ENCODE measurements at regions not wholly inside any gene's neighbourhood (a gene's known extent, or its start where the extent isn't known, plus 50 kb on each side); places are given as distances from the start of the nearest gene placed in this dataset.

DNA sequence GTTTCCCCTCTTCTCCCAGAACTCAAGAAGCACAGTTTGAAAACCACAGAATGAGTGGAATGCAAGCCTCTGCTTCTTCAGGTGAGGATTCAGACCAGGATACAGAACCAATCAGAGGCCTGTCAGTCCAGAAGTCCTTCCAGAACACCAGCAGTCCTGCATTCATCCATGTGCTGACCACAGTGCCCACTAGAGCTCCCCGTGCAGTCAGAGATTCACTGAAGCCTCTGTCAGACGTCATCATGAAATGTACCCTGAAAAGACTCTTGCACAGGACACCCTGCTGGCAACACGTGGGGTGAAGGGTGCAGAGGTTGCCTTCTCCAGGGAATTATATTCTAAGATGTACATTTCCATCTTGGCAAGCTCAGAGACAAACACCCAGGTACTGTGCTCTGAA lies 75.9 kb upstream of the LSM6 start:
- TF ChIP-seq SUZ12 (IDR thresholded peaks at IDR 0.05; ENCODE audit: extremely low read depth, insufficient read depth, insufficient read length), result no peak
- DNase-seq (ENCODE audit: low read depth, low spot score), result no peak
- H3K4me1 ChIP-seq (ENCODE audit: insufficient read depth, insufficient read length), result no peaks in the 10 kb centered on the region
- no peaks in the 10 kb centered on the region for H3K36me3 ChIP-seq (ENCODE audit: insufficient read depth, insufficient read length, low read length)
- H3K4me3 ChIP-seq (ENCODE audit: insufficient read length, low read depth), result no peak overlapping the region
- H3K9me3 ChIP-seq (ENCODE audit: insufficient read depth, low read length), result no peaks in the 10 kb centered on the region
- no peak overlapping the region for H3K9ac ChIP-seq (ENCODE audit: insufficient read length, low read depth)
- H3K27me3 ChIP-seq (ENCODE audit: insufficient read depth, insufficient read length), result no peaks in the 10 kb centered on the region

DNA sequence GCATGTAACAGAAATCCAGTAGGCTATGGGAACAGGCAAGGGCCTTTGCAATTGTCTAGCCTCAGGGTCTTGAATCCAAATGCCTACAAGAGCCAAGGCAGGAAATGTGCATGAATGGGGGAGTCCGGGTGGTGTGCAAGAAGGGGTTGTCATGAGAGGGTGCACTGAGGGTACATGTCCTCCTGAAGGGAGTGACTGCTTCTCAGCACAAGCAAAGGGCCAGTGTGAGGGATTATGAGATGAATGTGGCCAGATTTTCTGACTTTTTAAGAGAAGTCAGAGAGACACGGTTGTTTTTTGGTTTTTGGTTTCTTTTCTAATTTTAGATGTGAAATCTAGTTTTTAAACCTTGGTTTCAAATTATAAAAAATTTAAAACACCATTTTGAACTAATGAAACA lies 76.5 kb upstream of the LSM6 start:
- H3K27me3 ChIP-seq (ENCODE audit: insufficient read depth, insufficient read length), result no peaks in the 10 kb centered on the region
- H3K4me3 ChIP-seq (ENCODE audit: insufficient read length, low read depth), result no peak overlapping the region
- no peaks in the 10 kb centered on the region for H3K4me1 ChIP-seq (ENCODE audit: insufficient read depth, insufficient read length)
- H3K9ac ChIP-seq (ENCODE audit: insufficient read length, low read depth), result no peak overlapping the region
- no peak for DNase-seq (ENCODE audit: low read depth, low spot score)
- no peaks in the 10 kb centered on the region for H3K36me3 ChIP-seq (ENCODE audit: insufficient read depth, insufficient read length, low read length)
- no peak for TF ChIP-seq ZNF274 (IDR thresholded peaks at IDR 0.05; ENCODE audit: low read depth, low read length)
- TF ChIP-seq YY1 (IDR thresholded peaks at IDR 0.05; ENCODE audit: insufficient read depth, insufficient read length), result no peak
- no peak for TF ChIP-seq SUZ12 (IDR thresholded peaks at IDR 0.05; ENCODE audit: extremely low read depth, insufficient read depth, insufficient read length)
- H3K9me3 ChIP-seq (ENCODE audit: insufficient read depth, low read length), result no peaks in the 10 kb centered on the region

DNA sequence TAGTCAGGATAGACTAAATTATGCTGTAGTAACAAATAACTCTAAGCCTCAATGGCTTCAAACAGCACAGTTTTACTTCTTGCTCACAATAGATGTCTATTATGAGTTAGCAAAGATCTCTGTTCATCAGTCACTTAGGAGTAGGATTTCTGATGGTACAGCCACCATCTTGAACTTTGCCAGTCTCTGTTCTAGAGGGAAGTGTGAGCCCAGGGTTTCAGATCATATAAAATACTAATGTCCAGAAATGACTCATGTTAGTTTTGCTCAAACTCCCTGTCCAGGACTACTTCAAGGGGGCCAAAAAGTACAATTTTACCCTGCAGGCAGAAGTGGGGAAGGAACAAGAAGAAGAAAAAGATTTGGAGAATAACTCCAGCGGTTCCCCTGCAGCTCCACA lies 77.1 kb upstream of the LSM6 start:
- no peak overlapping the region for H3K9ac ChIP-seq (ENCODE audit: insufficient read length, low read depth)
- H3K4me1 ChIP-seq (ENCODE audit: insufficient read depth, insufficient read length), result no peaks in the 10 kb centered on the region
- TF ChIP-seq ZNF274 (IDR thresholded peaks at IDR 0.05; ENCODE audit: low read depth, low read length) (no peak), YY1 (IDR thresholded peaks at IDR 0.05; ENCODE audit: insufficient read depth, insufficient read length) (no peak), SUZ12 (IDR thresholded peaks at IDR 0.05; ENCODE audit: extremely low read depth, insufficient read depth, insufficient read length) (no peak)
- H3K4me3 ChIP-seq (ENCODE audit: insufficient read length, low read depth), result no peak overlapping the region
- DNase-seq (ENCODE audit: low read depth, low spot score), result no peak
- no peaks in the 10 kb centered on the region for H3K36me3 ChIP-seq (ENCODE audit: insufficient read depth, insufficient read length, low read length)
- H3K9me3 ChIP-seq (ENCODE audit: insufficient read depth, low read length), result no peaks in the 10 kb centered on the region
- no peaks in the 10 kb centered on the region for H3K27me3 ChIP-seq (ENCODE audit: insufficient read depth, insufficient read length)

DNA sequence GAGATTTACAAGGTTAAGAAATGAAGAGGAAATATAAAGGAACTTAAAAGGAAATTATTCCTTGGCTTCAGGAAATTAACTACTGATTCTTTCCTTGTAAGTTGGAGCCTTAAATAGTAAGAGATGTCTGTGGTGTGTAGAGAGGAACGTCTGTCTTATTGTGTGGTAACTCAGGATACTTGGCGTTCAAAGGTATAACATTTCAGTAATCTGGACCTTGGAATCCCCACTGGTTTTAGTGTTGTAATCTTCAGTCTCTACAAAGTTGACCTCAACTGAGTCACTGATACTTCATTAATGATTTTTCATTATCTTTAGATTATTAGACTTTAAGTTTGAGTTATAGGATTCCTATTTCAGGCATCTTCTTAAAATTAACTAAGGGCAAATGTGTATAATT lies 79.1 kb upstream of the LSM6 start:
- no peaks in the 10 kb centered on the region for H3K9me3 ChIP-seq (ENCODE audit: insufficient read depth, low read length)
- TF ChIP-seq ZNF274 (IDR thresholded peaks at IDR 0.05; ENCODE audit: low read depth, low read length) (no peak), YY1 (IDR thresholded peaks at IDR 0.05; ENCODE audit: insufficient read depth, insufficient read length) (no peak), SUZ12 (IDR thresholded peaks at IDR 0.05; ENCODE audit: extremely low read depth, insufficient read depth, insufficient read length) (no peak)
- no peak for DNase-seq (ENCODE audit: low read depth, low spot score)
- H3K27me3 ChIP-seq (ENCODE audit: insufficient read depth, insufficient read length), result no peaks in the 10 kb centered on the region
- H3K4me1 ChIP-seq (ENCODE audit: insufficient read depth, insufficient read length), result no peaks in the 10 kb centered on the region
- H3K4me3 ChIP-seq (ENCODE audit: insufficient read length, low read depth), result no peak overlapping the region
- H3K9ac ChIP-seq (ENCODE audit: insufficient read length, low read depth), result no peak overlapping the region
- H3K36me3 ChIP-seq (ENCODE audit: insufficient read depth, insufficient read length, low read length), result no peaks in the 10 kb centered on the region

DNA sequence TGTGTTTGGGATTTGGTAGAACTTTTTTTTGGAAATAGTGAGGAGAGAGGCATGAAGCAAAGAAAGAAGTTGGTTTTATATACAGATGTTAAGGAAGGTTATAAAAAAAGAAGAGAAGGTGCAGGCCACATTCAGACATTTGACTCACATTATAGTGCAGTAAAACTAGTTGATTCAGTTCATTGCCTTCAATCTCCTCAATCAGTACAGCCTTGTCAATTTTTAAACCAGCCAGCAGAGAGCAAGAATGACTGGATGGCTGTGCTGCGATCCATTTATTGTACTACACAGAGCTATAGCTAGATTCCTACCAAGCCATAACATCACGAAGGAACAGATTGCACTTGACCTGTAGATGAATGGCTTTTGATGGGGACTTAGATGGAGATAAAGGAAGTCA lies 79.7 kb upstream of the LSM6 start:
- Histone ChIP-seq H3K4me3 (ENCODE audit: insufficient read length, low read depth) (no peak overlapping the region), H3K9ac (ENCODE audit: insufficient read length, low read depth) (no peak overlapping the region), H3K9me3 (ENCODE audit: insufficient read depth, low read length) (no peaks in the 10 kb centered on the region), H3K27me3 (ENCODE audit: insufficient read depth, insufficient read length) (no peaks in the 10 kb centered on the region), H3K4me1 (ENCODE audit: insufficient read depth, insufficient read length) (no peaks in the 10 kb centered on the region), H3K36me3 (ENCODE audit: insufficient read depth, insufficient read length, low read length) (no peaks in the 10 kb centered on the region)
- TF ChIP-seq YY1 (IDR thresholded peaks at IDR 0.05; ENCODE audit: insufficient read depth, insufficient read length) (no peak), ZNF274 (IDR thresholded peaks at IDR 0.05; ENCODE audit: low read depth, low read length) (no peak), SUZ12 (IDR thresholded peaks at IDR 0.05; ENCODE audit: extremely low read depth, insufficient read depth, insufficient read length) (no peak)
- no peak for DNase-seq (ENCODE audit: low read depth, low spot score)

DNA sequence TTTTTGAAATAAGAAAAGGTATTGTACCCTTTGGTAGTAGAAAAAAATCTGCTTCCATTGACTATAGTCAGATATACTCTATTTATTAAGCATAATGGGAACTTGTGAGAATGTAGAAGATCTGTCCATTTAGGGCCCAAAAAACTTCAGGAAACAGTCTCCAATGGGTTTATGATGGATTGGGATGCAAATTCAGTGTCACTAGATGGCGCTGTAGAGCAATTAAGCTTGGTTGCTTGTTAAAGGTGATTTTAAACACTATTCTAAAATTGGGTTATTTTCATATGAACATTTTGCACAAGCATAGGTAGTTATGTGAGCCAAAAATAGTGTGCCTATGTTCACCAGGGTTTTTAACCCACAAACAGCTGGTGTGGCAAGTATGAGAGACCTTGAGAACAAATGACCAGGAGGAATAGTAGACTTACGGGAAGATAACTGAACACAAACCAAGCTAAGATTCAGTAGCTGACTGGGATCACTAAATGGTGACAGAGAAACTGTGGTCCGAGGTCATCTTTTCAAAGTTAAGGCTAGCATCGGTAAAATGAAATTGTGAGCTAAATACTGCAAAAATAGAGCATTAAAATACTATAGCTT lies 80.3 kb upstream of the LSM6 start:
- Histone ChIP-seq H3K9ac (ENCODE audit: insufficient read length, low read depth) (no peak overlapping the region), H3K9me3 (ENCODE audit: insufficient read depth, low read length) (no peaks in the 10 kb centered on the region), H3K4me1 (ENCODE audit: insufficient read depth, insufficient read length) (no peaks in the 10 kb centered on the region), H3K27me3 (ENCODE audit: insufficient read depth, insufficient read length) (no peaks in the 10 kb centered on the region), H3K36me3 (ENCODE audit: insufficient read depth, insufficient read length, low read length) (no peaks in the 10 kb centered on the region), H3K4me3 (ENCODE audit: insufficient read length, low read depth) (no peak overlapping the region)
- TF ChIP-seq SUZ12 (IDR thresholded peaks at IDR 0.05; ENCODE audit: extremely low read depth, insufficient read depth, insufficient read length), result no peak
- TF ChIP-seq ZNF274 (IDR thresholded peaks at IDR 0.05; ENCODE audit: low read depth, low read length), result no peak
- TF ChIP-seq YY1 (IDR thresholded peaks at IDR 0.05; ENCODE audit: insufficient read depth, insufficient read length), result no peak
- DNase-seq (ENCODE audit: low read depth, low spot score), result peak; percentile 50

DNA sequence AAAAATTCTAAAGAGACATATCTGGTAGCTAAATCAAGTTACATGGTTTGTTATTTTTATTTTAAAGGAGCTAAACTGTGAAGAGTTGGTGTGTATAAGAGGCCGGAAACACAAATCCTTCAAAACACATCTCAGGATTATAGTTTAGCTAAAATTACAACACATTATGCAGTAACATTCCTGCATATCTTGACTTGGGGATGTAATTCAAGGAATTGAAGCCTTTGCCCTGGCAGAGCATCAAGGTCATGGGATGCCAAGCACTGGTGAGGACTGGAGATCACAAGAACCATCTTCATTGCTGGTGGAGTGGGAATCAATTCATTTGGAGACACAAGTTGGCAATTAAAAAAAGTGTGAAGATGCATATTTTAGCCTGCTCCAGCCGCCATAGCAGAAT lies 86.8 kb upstream of the LSM6 start:
- Histone ChIP-seq H3K9ac (ENCODE audit: insufficient read length, low read depth) (no peak overlapping the region), H3K36me3 (ENCODE audit: insufficient read depth, insufficient read length, low read length) (no peaks in the 10 kb centered on the region), H3K4me1 (ENCODE audit: insufficient read depth, insufficient read length) (no peaks in the 10 kb centered on the region), H3K9me3 (ENCODE audit: insufficient read depth, low read length) (no peaks in the 10 kb centered on the region), H3K4me3 (ENCODE audit: insufficient read length, low read depth) (no peak overlapping the region), H3K27me3 (ENCODE audit: insufficient read depth, insufficient read length) (no peaks in the 10 kb centered on the region)
- TF ChIP-seq ZNF274 (IDR thresholded peaks at IDR 0.05; ENCODE audit: low read depth, low read length), result no peak
- no peak for TF ChIP-seq YY1 (IDR thresholded peaks at IDR 0.05; ENCODE audit: insufficient read depth, insufficient read length)
- TF ChIP-seq SUZ12 (IDR thresholded peaks at IDR 0.05; ENCODE audit: extremely low read depth, insufficient read depth, insufficient read length), result no peak
- no peak for DNase-seq (ENCODE audit: low read depth, low spot score)

All from NT2/D1 (cell line).